ENCODE measurements at regions not wholly inside any gene's neighbourhood (a gene's known extent, or its start where the extent isn't known, plus 50 kb on each side); places are given as distances from the start of the nearest gene placed in this dataset.

- intact Hi-C loops (cut with DNase I), result no loop called here
- Histone ChIP-seq H3K4me3 (no peak overlapping the region), H3K27me3 (no peaks in the 10 kb centered on the region), H3K4me1 (no peaks in the 10 kb centered on the region), H3K27ac (no peak overlapping the region), H3K9me3 (no peaks in the 10 kb centered on the region), H3K36me3 (no peaks in the 10 kb centered on the region)
- ATAC-seq (no peak), DNase-seq (no peak)
- 81% methylated on average over 12 of the region's 12 CpGs for whole genome bisulfite sequencing (ENCODE audit: insufficient coverage, low coverage, low lambda C conversion rate, missing lambda C conversion rate)
- no peak for TF ChIP-seq POLR2A (IDR thresholded peaks at IDR 0.05)
- TF ChIP-seq, protein P1, sequence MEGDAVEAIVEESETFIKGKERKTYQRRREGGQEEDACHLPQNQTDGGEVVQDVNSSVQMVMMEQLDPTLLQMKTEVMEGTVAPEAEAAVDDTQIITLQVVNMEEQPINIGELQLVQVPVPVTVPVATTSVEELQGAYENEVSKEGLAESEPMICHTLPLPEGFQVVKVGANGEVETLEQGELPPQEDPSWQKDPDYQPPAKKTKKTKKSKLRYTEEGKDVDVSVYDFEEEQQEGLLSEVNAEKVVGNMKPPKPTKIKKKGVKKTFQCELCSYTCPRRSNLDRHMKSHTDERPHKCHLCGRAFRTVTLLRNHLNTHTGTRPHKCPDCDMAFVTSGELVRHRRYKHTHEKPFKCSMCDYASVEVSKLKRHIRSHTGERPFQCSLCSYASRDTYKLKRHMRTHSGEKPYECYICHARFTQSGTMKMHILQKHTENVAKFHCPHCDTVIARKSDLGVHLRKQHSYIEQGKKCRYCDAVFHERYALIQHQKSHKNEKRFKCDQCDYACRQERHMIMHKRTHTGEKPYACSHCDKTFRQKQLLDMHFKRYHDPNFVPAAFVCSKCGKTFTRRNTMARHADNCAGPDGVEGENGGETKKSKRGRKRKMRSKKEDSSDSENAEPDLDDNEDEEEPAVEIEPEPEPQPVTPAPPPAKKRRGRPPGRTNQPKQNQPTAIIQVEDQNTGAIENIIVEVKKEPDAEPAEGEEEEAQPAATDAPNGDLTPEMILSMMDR (IDR thresholded peaks at IDR 0.05), result no peak
Measured at GRCh38 chr12:116414891-116415290, 137.4 kb upstream of the MED13L start.

DNA sequence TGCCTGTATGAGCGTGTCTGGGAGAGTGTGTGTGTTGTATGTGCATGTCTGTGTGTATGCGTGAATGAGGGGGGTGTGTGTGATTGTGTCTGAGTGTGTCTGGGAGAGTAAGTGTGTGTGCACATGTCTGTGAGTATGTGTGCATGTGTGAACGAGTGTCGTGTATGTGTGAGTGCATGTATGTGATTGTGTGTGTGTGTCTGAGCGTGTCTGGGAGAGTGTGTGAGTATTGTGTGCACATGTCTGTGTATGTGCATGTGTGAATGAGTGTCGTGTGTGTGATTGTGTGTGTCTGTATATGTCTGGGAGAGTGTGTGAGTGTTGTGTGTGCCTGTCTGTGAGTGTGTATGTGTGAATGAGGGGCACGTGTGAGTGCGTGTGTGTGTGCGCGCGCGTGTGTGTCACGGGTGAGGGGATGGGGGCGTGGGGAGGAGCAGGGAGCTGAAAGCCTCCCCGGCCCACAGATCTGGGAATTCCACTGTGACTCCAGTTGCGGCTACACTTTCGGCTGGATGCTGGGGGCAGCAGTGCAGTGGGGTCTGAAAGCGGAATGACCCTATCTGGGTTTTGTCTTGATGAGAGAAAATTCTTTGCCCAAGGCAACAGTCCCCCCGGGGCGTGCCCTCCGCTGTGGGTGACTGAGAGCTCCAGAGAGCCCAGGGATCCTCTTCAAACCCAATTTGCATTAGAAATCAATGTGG, 138.1 kb upstream of the MED13L start:
- H3K27me3 ChIP-seq, result no peaks in the 10 kb centered on the region
- H3K4me3 ChIP-seq, result no peak overlapping the region
- intact Hi-C loops (cut with DNase I), result no loop called here
- ATAC-seq (no peak), DNase-seq (no peak)
- H3K36me3 ChIP-seq, result no peaks in the 10 kb centered on the region
- no peak overlapping the region for H3K27ac ChIP-seq
- H3K9me3 ChIP-seq, result no peaks in the 10 kb centered on the region
- TF ChIP-seq, protein P1 (IDR thresholded peaks at IDR 0.05), result no peak
- no peak for TF ChIP-seq POLR2A (IDR thresholded peaks at IDR 0.05)
- WGBS (ENCODE audit: insufficient coverage, low coverage, low lambda C conversion rate, missing lambda C conversion rate), result 92% methylated on average over 11 of the region's 21 CpGs
- no peaks in the 10 kb centered on the region for H3K4me1 ChIP-seq

- DNase-seq (no peak), ATAC-seq (no peak)
- Histone ChIP-seq H3K36me3 (no peaks in the 10 kb centered on the region), H3K27ac (no peak overlapping the region), H3K9me3 (no peaks in the 10 kb centered on the region), H3K4me3 (no peak overlapping the region), H3K4me1 (no peaks in the 10 kb centered on the region), H3K27me3 (no peaks in the 10 kb centered on the region)
- intact Hi-C loops (cut with DNase I), result no loop called here
- 37% methylated on average over 3 of the region's 3 CpGs for WGBS (ENCODE audit: insufficient coverage, low coverage, low lambda C conversion rate, missing lambda C conversion rate)
- TF ChIP-seq POLR2A (IDR thresholded peaks at IDR 0.05), result no peak
- TF ChIP-seq, protein P1 (IDR thresholded peaks at IDR 0.05), result no peak
Measured at GRCh38 chr12:116416166-116416565, 138.7 kb upstream of the MED13L start.

GRCh38 chr12:116418551-116418950, 140.6 kb upstream of the MAP1LC3B2 start:
- DNase-seq (no peak), ATAC-seq (no peak)
- H3K36me3 ChIP-seq, result no peaks in the 10 kb centered on the region
- no peak overlapping the region for H3K27ac ChIP-seq
- no peaks in the 10 kb centered on the region for H3K9me3 ChIP-seq
- TF ChIP-seq, protein P1 (IDR thresholded peaks at IDR 0.05), result no peak
- no peak for TF ChIP-seq POLR2A (IDR thresholded peaks at IDR 0.05)
- WGBS (ENCODE audit: insufficient coverage, low coverage, low lambda C conversion rate, missing lambda C conversion rate), result 80% methylated on average over 6 of the region's 9 CpGs
- no peak overlapping the region for H3K4me3 ChIP-seq
- intact Hi-C loops (cut with DNase I), result no loop called here
- H3K4me1 ChIP-seq, result no peaks in the 10 kb centered on the region
- no peaks in the 10 kb centered on the region for H3K27me3 ChIP-seq

All from right lobe of liver (tissue), 6 donors.